ENCODE measurements at regions not wholly inside any gene's neighbourhood (a gene's known extent, or its start where the extent isn't known, plus 50 kb on each side); places are given as distances from the start of the nearest gene placed in this dataset.
A peak's percentile ranks its signal among the peaks of the same experiment; 100 is the strongest.

- peak; percentile 87 for DNase-seq (ENCODE audit: low read depth)
Measured at GRCh38 chr3:46113608-46114007, 86.3 kb upstream of the XCR1 start.

GRCh38 chr3:46112984-46113383 lies 85.7 kb upstream of the XCR1 start:
- DNase-seq (ENCODE audit: low read depth) = peak; percentile 83

GRCh38 chr3:46112296-46112695 lies 85.0 kb upstream of the XCR1 start:
- peak; percentile 94 for DNase-seq (ENCODE audit: low read depth)

- DNase-seq (ENCODE audit: low read depth) = peak; percentile 93
Measured at GRCh38 chr3:46110701-46111493, 83.6 kb upstream of the XCR1 start.

- DNase-seq (ENCODE audit: low read depth) = no peak
Measured at GRCh38 chr3:46107682-46108081, 80.4 kb upstream of the XCR1 start.

GRCh38 chr3:46105306-46105919 lies 78.1 kb upstream of the XCR1 start:
- DNase-seq (ENCODE audit: low read depth) = no peak

GRCh38 chr3:46104706-46105105 lies 77.4 kb upstream of the XCR1 start:
- no peak for DNase-seq (ENCODE audit: low read depth)

- DNase-seq (ENCODE audit: low read depth) = peak; percentile 44
Measured at GRCh38 chr3:46102780-46103130, 75.5 kb upstream of the XCR1 start.

GRCh38 chr3:46102059-46102779 lies 74.9 kb upstream of the XCR1 start:
- DNase-seq (ENCODE audit: low read depth) = peak; percentile 24

GRCh38 chr3:46100812-46101211 lies 73.5 kb upstream of the XCR1 start:
- DNase-seq (ENCODE audit: low read depth) = no peak

- peak; percentile 72 for DNase-seq (ENCODE audit: low read depth)
Measured at GRCh38 chr3:46098319-46098761, 71.1 kb upstream of the XCR1 start.

- peak; percentile 64 for DNase-seq (ENCODE audit: low read depth)
Measured at GRCh38 chr3:46097691-46098241, 70.5 kb upstream of the XCR1 start.

- DNase-seq (ENCODE audit: low read depth) = peak; percentile 37
Measured at GRCh38 chr3:46096781-46097180, 69.5 kb upstream of the XCR1 start.

GRCh38 chr3:46096336-46096735 lies 69.1 kb upstream of the XCR1 start:
- no peak for DNase-seq (ENCODE audit: low read depth)

GRCh38 chr3:46095307-46095706 lies 68.0 kb upstream of the XCR1 start:
- DNase-seq (ENCODE audit: low read depth) = no peak

- DNase-seq (ENCODE audit: low read depth) = no peak
Measured at GRCh38 chr3:46094506-46094905, 67.2 kb upstream of the XCR1 start.

- no peak for DNase-seq (ENCODE audit: low read depth)
Measured at GRCh38 chr3:46093966-46094365, 66.7 kb upstream of the XCR1 start.

GRCh38 chr3:46093327-46093942 lies 66.2 kb upstream of the XCR1 start:
- DNase-seq (ENCODE audit: low read depth) = no peak

- DNase-seq (ENCODE audit: low read depth) = no peak
Measured at GRCh38 chr3:46092702-46093080, 65.4 kb upstream of the XCR1 start.

- DNase-seq (ENCODE audit: low read depth) = no peak
Measured at GRCh38 chr3:46091741-46092701, 64.7 kb upstream of the XCR1 start.

GRCh38 chr3:46091046-46091445 lies 63.8 kb upstream of the XCR1 start:
- no peak for DNase-seq (ENCODE audit: low read depth)
